Heart left ventricle (tissue), 13 donors: ENCODE measurements at regions not wholly inside any gene's neighbourhood (a gene's known extent, or its start where the extent isn't known, plus 50 kb on each side); places are given as distances from the start of the nearest gene placed in this dataset.

Experiments used
- POLR2A ChIP-seq, 2 donors: fragments of 450-650 bp; IDR thresholded peaks; one replicate each; pipeline ENCODE4 v1.6.1; 2017; ENCODE audit warnings: antibody characterized with exemption in 2 of 2, mild to moderate bottlenecking in 2 of 2, moderate library complexity in 2 of 2
- TF ChIP-seq, protein P1 (sequence below), 12 donors: fragments of 200-600 bp; sonication (generic) in 4 of 12; IDR thresholded peaks; one replicate each; pipeline versions ENCODE4 v1.5.0 to v1.8.0; 2018 to 2022; ENCODE audit warnings: antibody characterized with exemption in 12 of 12, mild to moderate bottlenecking in 5 of 12
- donor health status: ischemic (EF 13 %, LVEDD 7.1; RV severe dilation, severe dysfunction).
- donor health status: DM: no; HTN: yes; CAD: no.
- donor health status: DM: no; HTN: no; CAD: no.
- donor health status: ischemic (EF 25% LVEDD 6.9; RV normal size, moderate dysfunction).
- donor health status: ischemic (EF 25% LVEDD 5.7; RV mildly dilated, moderate dysfunction).
- donor health status: ischemic (EF 35%, LVEDD 5.7; RV mildly dilated, moderate dysfunction).
- donor health status: nonischemic (EF 11% LVEDD 7.7; RV severe dilation, severe dysfunction).
- donor health status: DM: yes; HTN: yes; CAD: no.
- donor health status: PGD.
- donor health status: ischemic (EF 29% LVEDD 5.4; RV normal size, mild dysfunction).
- donor health status: nonischemic (EF 23%, LVEDD 6.1; RV moderate dilation, normal function).

- no peak for TF ChIP-seq POLR2A (IDR thresholded peaks at IDR 0.05)
- TF ChIP-seq, protein P1, sequence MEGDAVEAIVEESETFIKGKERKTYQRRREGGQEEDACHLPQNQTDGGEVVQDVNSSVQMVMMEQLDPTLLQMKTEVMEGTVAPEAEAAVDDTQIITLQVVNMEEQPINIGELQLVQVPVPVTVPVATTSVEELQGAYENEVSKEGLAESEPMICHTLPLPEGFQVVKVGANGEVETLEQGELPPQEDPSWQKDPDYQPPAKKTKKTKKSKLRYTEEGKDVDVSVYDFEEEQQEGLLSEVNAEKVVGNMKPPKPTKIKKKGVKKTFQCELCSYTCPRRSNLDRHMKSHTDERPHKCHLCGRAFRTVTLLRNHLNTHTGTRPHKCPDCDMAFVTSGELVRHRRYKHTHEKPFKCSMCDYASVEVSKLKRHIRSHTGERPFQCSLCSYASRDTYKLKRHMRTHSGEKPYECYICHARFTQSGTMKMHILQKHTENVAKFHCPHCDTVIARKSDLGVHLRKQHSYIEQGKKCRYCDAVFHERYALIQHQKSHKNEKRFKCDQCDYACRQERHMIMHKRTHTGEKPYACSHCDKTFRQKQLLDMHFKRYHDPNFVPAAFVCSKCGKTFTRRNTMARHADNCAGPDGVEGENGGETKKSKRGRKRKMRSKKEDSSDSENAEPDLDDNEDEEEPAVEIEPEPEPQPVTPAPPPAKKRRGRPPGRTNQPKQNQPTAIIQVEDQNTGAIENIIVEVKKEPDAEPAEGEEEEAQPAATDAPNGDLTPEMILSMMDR (IDR thresholded peaks at IDR 0.05) = no peak
Measured at GRCh38 chrX:148363471-148364235, 136.8 kb upstream of the AFF2 start.
